CD4-positive, CD25-positive, alpha-beta regulatory T cell (primary cell): ENCODE measurements at regions not wholly inside any gene's neighbourhood (a gene's known extent, or its start where the extent isn't known, plus 50 kb on each side); places are given as distances from the start of the nearest gene placed in this dataset.

Experiments
- ATAC-seq, 2 donors: fragments of 150-1000 bp; cut with Tn5 transposase; one replicate each; pipeline ENCODE4 v1.10.0; 2021; ENCODE audit warnings: low read depth in 2 of 2, moderate number of reproducible peaks in 2 of 2, moderate library complexity in 1 of 2
- DNase-seq, 3 donors: peaks; one replicate each; pipeline versions ENCODE4 v3.0.0 to v3.0.0-alpha.2; 2012 to 2022; ENCODE audit warnings: mixed read lengths in 1 of 3
- H3K27ac ChIP-seq: one replicate; pipeline ENCODE4 v1.7.0; 2013; ENCODE audit warnings: mild to moderate bottlenecking, low read length; ENCODE audit not compliant: insufficient read depth, poor library complexity, severe bottlenecking
- H3K27me3 ChIP-seq: one replicate; pipeline ENCODE4 v1.7.0; 2013; ENCODE audit warnings: low read length; ENCODE audit not compliant: control insufficient read depth, insufficient read depth
- H3K36me3 ChIP-seq: one replicate; pipeline ENCODE4 v1.7.0; 2013; ENCODE audit warnings: mild to moderate bottlenecking, low read length, moderate library complexity; ENCODE audit not compliant: control insufficient read depth, insufficient read depth
- H3K4me1 ChIP-seq: 2 replicates; pipeline ENCODE4 v1.7.0; 2013; ENCODE audit warnings: mild to moderate bottlenecking, low read length; ENCODE audit not compliant: insufficient read depth, control insufficient read depth, poor library complexity, severe bottlenecking
- H3K4me3 ChIP-seq: one replicate; pipeline ENCODE4 v1.7.0; 2013; ENCODE audit warnings: low read depth, mild to moderate bottlenecking, low read length, moderate library complexity
- H3K9me3 ChIP-seq, 2 experiments: 1 replicate in 1 of 2; 2 replicates in 1 of 2; pipeline ENCODE4 v1.7.0; 2013; ENCODE audit warnings: low read length in 2 of 2, mild to moderate bottlenecking in 1 of 2, moderate library complexity in 1 of 2; ENCODE audit not compliant: control insufficient read depth in 2 of 2
- H3K27ac Mint-ChIP-seq, 3 donors: one replicate each; pipeline ENCODE4 v1.8.0; 2020 to 2022; ENCODE audit warnings: mild to moderate bottlenecking in 3 of 3, mixed read lengths in 3 of 3, moderate library complexity in 2 of 3
- H3K27me3 Mint-ChIP-seq: one replicate; pipeline ENCODE4 v1.8.0; 2022; ENCODE audit warnings: mild to moderate bottlenecking, mixed read lengths
- H3K36me3 Mint-ChIP-seq: one replicate; pipeline ENCODE4 v1.8.0; 2020; ENCODE audit warnings: mixed read lengths
- H3K4me1 Mint-ChIP-seq, 4 donors: one replicate each; pipeline ENCODE4 v1.8.0; 2020 to 2022; ENCODE audit warnings: mixed read lengths in 4 of 4, mild to moderate bottlenecking in 1 of 4
- H3K4me3 Mint-ChIP-seq, 4 donors: one replicate each; pipeline ENCODE4 v1.8.0; 2020 to 2022; ENCODE audit warnings: mild to moderate bottlenecking in 4 of 4, mixed read lengths in 4 of 4, moderate library complexity in 3 of 4
- H3K9me3 Mint-ChIP-seq, 7 donors: one replicate each; pipeline ENCODE4 v1.8.0; 2020 to 2022; ENCODE audit warnings: mixed read lengths in 7 of 7, mild to moderate bottlenecking in 3 of 7, moderate library complexity in 2 of 7

DNA sequence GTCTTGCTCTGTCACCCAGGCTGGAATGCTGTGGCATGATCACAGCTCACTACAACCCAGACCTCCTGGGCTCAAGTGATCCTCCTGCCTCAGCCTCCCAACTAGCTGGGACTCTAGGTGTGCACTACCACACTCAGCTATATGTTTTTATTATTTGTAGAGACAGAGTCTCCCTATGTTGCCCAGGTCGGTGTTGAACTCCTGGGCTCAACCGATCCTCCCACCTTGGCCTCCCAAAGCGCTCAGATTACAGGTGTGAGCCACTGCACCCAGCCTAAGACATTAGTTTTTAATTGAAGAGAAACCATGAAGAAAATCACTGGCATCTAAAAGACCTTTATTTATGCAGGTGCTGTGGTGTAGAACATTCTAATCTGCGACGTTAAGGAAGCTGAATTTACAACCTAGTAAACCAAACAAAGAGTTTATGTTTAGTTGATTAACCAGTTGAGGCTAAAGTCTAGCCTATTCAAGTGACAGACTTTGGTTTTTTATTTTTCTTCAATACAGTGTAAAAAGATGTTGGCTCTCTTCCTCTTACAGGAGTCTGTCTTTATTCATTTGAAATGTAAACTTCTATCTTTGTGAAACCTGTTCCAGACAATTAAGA is 52.5 kb upstream of the NBL1 start:
- Mint-ChIP-seq H3K4me3 (no peak overlapping the region), H3K27me3 (peaks cover 25% of the 10 kb centered on the region), H3K27ac (no peak overlapping the region), H3K36me3 (no peaks in the 10 kb centered on the region), H3K4me1 (peaks cover 5 to 10% (median 6%) of the 10 kb centered on the region in 4 donors), H3K9me3 (no peaks in the 10 kb centered on the region)
- Histone ChIP-seq H3K27me3 (no peaks in the 10 kb centered on the region), H3K9me3 (no peaks in the 10 kb centered on the region), H3K27ac (no peak overlapping the region), H3K4me1 (peaks cover 7% of the 10 kb centered on the region), H3K36me3 (no peaks in the 10 kb centered on the region), H3K4me3 (no peak overlapping the region)
- DNase-seq (no peak), ATAC-seq (no peak)

DNA sequence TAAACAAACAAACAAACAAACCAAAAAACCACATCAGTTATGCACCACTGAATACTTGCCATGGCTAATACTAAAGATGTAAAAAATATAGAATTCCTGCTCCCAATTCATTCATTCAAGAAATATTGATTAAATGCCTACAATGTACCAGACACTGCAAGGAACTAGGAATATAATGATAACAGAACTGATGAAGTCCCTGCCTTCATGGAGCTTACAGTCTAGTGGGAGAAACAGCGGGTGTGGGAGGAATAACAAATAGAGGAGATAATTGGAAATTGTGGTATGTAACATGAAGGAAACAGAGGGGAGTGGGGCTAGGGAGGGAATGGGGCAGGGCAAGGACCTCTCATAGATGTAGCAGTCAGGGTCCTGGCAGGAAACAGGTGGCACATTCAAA is 58.6 kb upstream of the NBL1 start:
- Mint-ChIP-seq H3K36me3 (no peaks in the 10 kb centered on the region), H3K9me3 (no peaks in the 10 kb centered on the region), H3K4me3 (peak overlapping the region in 1 of 4 donors; percentile 73), H3K27me3 (peaks cover 28% of the 10 kb centered on the region), H3K27ac (no peak overlapping the region), H3K4me1 (peaks cover 0 to 15% (median 5%) of the 10 kb centered on the region in 4 donors)
- ATAC-seq (no peak), DNase-seq (no peak)
- no peaks in the 10 kb centered on the region for H3K4me1 ChIP-seq
- H3K4me3 ChIP-seq = no peak overlapping the region
- H3K27me3 ChIP-seq = no peaks in the 10 kb centered on the region
- H3K36me3 ChIP-seq = no peaks in the 10 kb centered on the region
- H3K9me3 ChIP-seq = no peaks in the 10 kb centered on the region
- no peak overlapping the region for H3K27ac ChIP-seq

DNA sequence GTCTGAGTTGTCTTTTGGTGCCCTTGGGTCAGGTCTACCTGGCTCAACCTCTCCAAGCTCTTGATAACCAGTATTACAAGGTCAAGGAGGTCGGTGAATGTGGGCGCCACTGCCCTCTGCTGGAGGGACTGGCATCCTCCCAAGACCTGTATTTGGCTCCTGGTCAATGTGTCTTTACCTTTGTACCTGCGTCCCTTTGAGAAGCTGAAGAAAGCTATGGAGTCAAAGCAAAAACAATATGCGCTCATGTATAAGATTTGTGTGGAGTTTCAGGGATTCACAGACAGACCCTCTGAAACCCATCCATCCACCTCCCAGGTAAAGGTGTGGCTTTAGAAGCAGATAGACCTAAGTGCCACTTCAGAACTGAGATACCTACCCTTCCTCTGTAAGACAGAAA is 61.8 kb upstream of the NBL1 start:
- ATAC-seq (peak; percentile 74 to 88), DNase-seq (peak; percentile 48 to 78 (median 66))
- H3K36me3 ChIP-seq = no peaks in the 10 kb centered on the region
- H3K36me3 Mint-ChIP-seq = no peaks in the 10 kb centered on the region
- H3K9me3 Mint-ChIP-seq = no peaks in the 10 kb centered on the region
- H3K4me1 Mint-ChIP-seq = peaks cover 0 to 10% (median 5%) of the 10 kb centered on the region in 4 donors
- H3K4me1 ChIP-seq = no peaks in the 10 kb centered on the region
- H3K27me3 Mint-ChIP-seq = peaks cover 18% of the 10 kb centered on the region
- no peaks in the 10 kb centered on the region for H3K27me3 ChIP-seq
- H3K4me3 ChIP-seq = no peak overlapping the region
- H3K27ac Mint-ChIP-seq = peak overlapping the region in 1 of 3 donors; percentile 38
- H3K27ac ChIP-seq = no peak overlapping the region
- no peaks in the 10 kb centered on the region for H3K9me3 ChIP-seq
- H3K4me3 Mint-ChIP-seq = no peak overlapping the region

GRCh38 chr1:19581381-19581780 is 62.7 kb upstream of the NBL1 start:
- H3K27ac Mint-ChIP-seq = no peak overlapping the region
- no peaks in the 10 kb centered on the region for H3K36me3 Mint-ChIP-seq
- no peaks in the 10 kb centered on the region for H3K4me1 ChIP-seq
- no peaks in the 10 kb centered on the region for H3K9me3 Mint-ChIP-seq
- no peak overlapping the region for H3K4me3 ChIP-seq
- no peaks in the 10 kb centered on the region for H3K9me3 ChIP-seq
- H3K27me3 ChIP-seq = no peaks in the 10 kb centered on the region
- H3K36me3 ChIP-seq = no peaks in the 10 kb centered on the region
- H3K4me1 Mint-ChIP-seq = peaks cover 0 to 10% (median 5%) of the 10 kb centered on the region in 4 donors
- DNase-seq (no peak), ATAC-seq (no peak)
- no peak overlapping the region for H3K27ac ChIP-seq
- peaks cover 18% of the 10 kb centered on the region for H3K27me3 Mint-ChIP-seq
- H3K4me3 Mint-ChIP-seq = no peak overlapping the region

DNA sequence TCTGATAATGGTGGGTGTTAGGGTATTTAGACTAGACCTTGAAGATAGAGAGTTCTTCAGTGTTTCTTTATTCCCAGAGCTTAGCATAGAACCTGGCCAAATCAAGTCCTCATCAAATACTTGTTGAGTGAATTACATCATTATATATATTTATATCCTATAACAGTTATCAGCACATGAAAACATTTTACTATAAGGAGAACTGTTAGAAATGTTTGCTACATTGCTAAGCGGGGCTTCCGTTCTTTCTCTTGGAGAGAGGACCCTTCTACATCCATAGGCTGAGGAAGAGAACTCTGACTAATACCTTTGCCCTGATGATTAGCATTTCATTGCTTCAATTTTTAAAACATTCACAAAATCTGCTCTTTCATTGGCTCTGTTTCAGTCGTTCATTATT is 66.5 kb upstream of the NBL1 start:
- H3K27ac ChIP-seq = no peak overlapping the region
- Mint-ChIP-seq H3K4me1 (peaks cover 0 to 8% (median 4%) of the 10 kb centered on the region in 4 donors), H3K27me3 (peaks cover 20% of the 10 kb centered on the region), H3K4me3 (no peak overlapping the region), H3K27ac (no peak overlapping the region), H3K36me3 (no peaks in the 10 kb centered on the region), H3K9me3 (peaks cover 0 to 3% (median 0%) of the 10 kb centered on the region in 7 donors)
- ATAC-seq (no peak), DNase-seq (no peak)
- H3K4me3 ChIP-seq = no peak overlapping the region
- H3K4me1 ChIP-seq = no peaks in the 10 kb centered on the region
- H3K36me3 ChIP-seq = no peaks in the 10 kb centered on the region
- no peaks in the 10 kb centered on the region for H3K9me3 ChIP-seq
- H3K27me3 ChIP-seq = peaks cover 3% of the 10 kb centered on the region

DNA sequence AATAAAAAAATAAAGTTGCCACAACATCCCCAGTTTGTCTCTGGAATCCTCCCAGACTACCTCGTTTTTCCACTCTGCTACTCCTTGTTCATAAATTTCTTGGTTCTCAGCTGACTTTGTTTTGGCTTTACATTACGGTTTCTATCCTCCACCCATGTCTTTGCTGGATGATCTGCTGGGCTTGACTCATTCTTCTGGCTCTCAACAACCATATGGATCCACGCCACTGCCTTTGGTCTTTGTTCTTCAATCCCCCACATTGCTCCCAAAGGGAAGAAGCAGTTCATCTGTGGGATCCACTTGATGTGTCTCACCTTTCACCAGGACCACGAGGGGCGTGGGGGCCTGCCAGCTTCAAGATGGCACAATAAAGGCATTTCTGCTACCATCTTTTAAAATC is 67.1 kb upstream of the NBL1 start:
- no peaks in the 10 kb centered on the region for H3K36me3 Mint-ChIP-seq
- peaks cover 3% of the 10 kb centered on the region for H3K27me3 ChIP-seq
- H3K4me3 Mint-ChIP-seq = no peak overlapping the region
- no peaks in the 10 kb centered on the region for H3K9me3 ChIP-seq
- ATAC-seq = no peak
- peaks cover 0 to 3% (median 0%) of the 10 kb centered on the region in 7 donors for H3K9me3 Mint-ChIP-seq
- H3K36me3 ChIP-seq = no peaks in the 10 kb centered on the region
- H3K4me1 ChIP-seq = no peaks in the 10 kb centered on the region
- no peak overlapping the region for H3K27ac ChIP-seq
- no peak overlapping the region for H3K27ac Mint-ChIP-seq
- H3K4me3 ChIP-seq = no peak overlapping the region
- H3K27me3 Mint-ChIP-seq = peaks cover 15% of the 10 kb centered on the region
- peaks cover 0 to 3% (median 0%) of the 10 kb centered on the region in 4 donors for H3K4me1 Mint-ChIP-seq
- DNase-seq = no peak

GRCh38 chr1:19569786-19570185 is 74.3 kb upstream of the NBL1 start:
- no peaks in the 10 kb centered on the region for H3K36me3 Mint-ChIP-seq
- H3K4me1 Mint-ChIP-seq = no peaks in the 10 kb centered on the region
- H3K36me3 ChIP-seq = no peaks in the 10 kb centered on the region
- no peak overlapping the region for H3K27ac ChIP-seq
- H3K9me3 Mint-ChIP-seq = peaks cover 0 to 3% (median 0%) of the 10 kb centered on the region in 7 donors
- no peak overlapping the region for H3K4me3 ChIP-seq
- no peak overlapping the region for H3K4me3 Mint-ChIP-seq
- no peaks in the 10 kb centered on the region for H3K4me1 ChIP-seq
- no peak for ATAC-seq
- no peak for DNase-seq
- no peak overlapping the region for H3K27ac Mint-ChIP-seq
- peaks cover 11% of the 10 kb centered on the region for H3K27me3 Mint-ChIP-seq
- no peaks in the 10 kb centered on the region for H3K9me3 ChIP-seq
- peaks cover 3% of the 10 kb centered on the region for H3K27me3 ChIP-seq

- Histone ChIP-seq H3K27ac (no peak overlapping the region), H3K36me3 (no peaks in the 10 kb centered on the region), H3K4me3 (no peak overlapping the region), H3K27me3 (no peaks in the 10 kb centered on the region), H3K4me1 (no peaks in the 10 kb centered on the region), H3K9me3 (no peaks in the 10 kb centered on the region)
- no peak overlapping the region for H3K27ac Mint-ChIP-seq
- H3K4me3 Mint-ChIP-seq = no peak overlapping the region
- peaks cover 10% of the 10 kb centered on the region for H3K27me3 Mint-ChIP-seq
- no peaks in the 10 kb centered on the region for H3K9me3 Mint-ChIP-seq
- no peaks in the 10 kb centered on the region for H3K4me1 Mint-ChIP-seq
- H3K36me3 Mint-ChIP-seq = no peaks in the 10 kb centered on the region
- no peak for DNase-seq
- ATAC-seq = no peak
These were observed 77.1 kb upstream of the NBL1 start for GRCh38 chr1:19567041-19567440.
